A549 (cell line): ENCODE measurements at regions not wholly inside any gene's neighbourhood (a gene's known extent, or its start where the extent isn't known, plus 50 kb on each side); places are given as distances from the start of the nearest gene placed in this dataset.

ENCODE experiments used
- ATAC-seq, 2 experiments: fragments of 200-7000 bp in 1 of 2; fragments of >200 bp in 1 of 2; cut with Nextera tagmentation in 1 of 2; cut with Tn5 transposase in 1 of 2; 3 replicates each; pipeline versions ENCODE4 v1.8.0 to v1.9.1; 2018 to 2020; ENCODE audit warnings: mild to moderate bottlenecking in 1 of 2, moderate library complexity in 1 of 2
- CTCF ChIA-PET: fragments of 300-600 bp; sonication (Branson Sonifier 250); formaldehyde crosslinking; extraction: SDS; loops from one replicate; lab custom pipeline; 2021; ENCODE audit warnings: antibody characterized with exemption, inconsistent platforms; lab: Yijun Ruan, JAX
- POLR2A ChIA-PET: fragments of 350-600 bp; formaldehyde crosslinking; extraction: SDS; loops from one replicate; lab custom pipeline; 2021; ENCODE audit warnings: antibody characterized with exemption, inconsistent platforms; lab: Yijun Ruan, JAX
- DNase-seq, 2 experiments: peaks; one replicate each; pipeline versions ENCODE4 v3.0.0 to v3.0.0-alpha.2; 2011 to 2016; ENCODE audit warnings: low read depth in 1 of 2, low spot score in 1 of 2
- FAIRE-seq: peaks from 2 replicates; lab custom pipeline; 2011; peaks lifted over from hg19 to GRCh38; lab: Jason Lieb, UNC
- H3K27ac ChIP-seq, 2 experiments: fragments of >200 bp; sonication (Bioruptor Twin); formaldehyde crosslinking; 3 replicates each; pipeline ENCODE4 v1.5.1; 2016 to 2017
- H3K4me1 ChIP-seq: fragments of >200 bp; sonication (Bioruptor Twin); formaldehyde crosslinking; 3 replicates; pipeline ENCODE4 v1.6.1; 2016
- H3K4me2 ChIP-seq: fragments of >200 bp; sonication (Bioruptor Twin); formaldehyde crosslinking; 3 replicates; pipeline ENCODE4 v1.6.1; 2016
- H3K4me3 ChIP-seq: fragments of >200 bp; sonication (Bioruptor Twin); formaldehyde crosslinking; 3 replicates; pipeline ENCODE4 v1.5.1; 2016
- H3K9me3 ChIP-seq: fragments of >200 bp; sonication (Bioruptor Twin); formaldehyde crosslinking; 3 replicates; pipeline ENCODE4 v1.6.1; 2016
- CBX2 ChIP-seq: fragments of 200-600 bp; sonication (generic); IDR thresholded peaks from 2 replicates; pipeline ENCODE4 v1.6.1; 2016; ENCODE audit warnings: low read depth, mild to moderate bottlenecking, borderline replicate concordance
- CBX8 ChIP-seq: fragments of 200-600 bp; sonication (generic); IDR thresholded peaks from 2 replicates; pipeline ENCODE4 v1.6.1; 2016
- CHD2 ChIP-seq: fragments of 150-350 bp; IDR thresholded peaks from 2 replicates; pipeline ENCODE4 v1.6.1; 2014; ENCODE audit warnings: low read length; ENCODE audit not compliant: partially characterized antibody
- E2F6 ChIP-seq: IDR thresholded peaks from 2 replicates; pipeline ENCODE4 v1.6.1; 2012; ENCODE audit warnings: low read depth, borderline replicate concordance
- EHMT2 ChIP-seq: fragments of 200-600 bp; sonication (generic); IDR thresholded peaks from 2 replicates; pipeline ENCODE4 v1.6.1; 2016; ENCODE audit warnings: antibody characterized with exemption, low read depth, mild to moderate bottlenecking, moderate library complexity
- ESRRA ChIP-seq: fragments of 150-350 bp; IDR thresholded peaks from 2 replicates; pipeline ENCODE4 v1.6.1; 2014; ENCODE audit warnings: mild to moderate bottlenecking, low read length, borderline replicate concordance
- FOSL2 ChIP-seq, 2 experiments: fragments of 450-650 bp in 1 of 2; fragments of >200 bp in 1 of 2; sonication (Bioruptor Twin) in 1 of 2; formaldehyde crosslinking; IDR thresholded peaks; 2 replicates each; pipeline versions ENCODE4 v1.5.0 to v1.6.1; 2016 to 2020; ENCODE audit warnings: mild to moderate bottlenecking in 1 of 2, moderate library complexity in 1 of 2
- GATA3 ChIP-seq: IDR thresholded peaks from 2 replicates; pipeline ENCODE4 v1.6.1; 2012; ENCODE audit warnings: borderline replicate concordance
- HDAC2 ChIP-seq: fragments of 200-600 bp; sonication (generic); IDR thresholded peaks from 2 replicates; pipeline ENCODE4 v1.6.1; 2016
- HOXA7 ChIP-seq: fragments of 250-450 bp; sonication (Bioruptor Pico); IDR thresholded peaks from 2 replicates; pipeline ENCODE4 v1.5.0; 2020; ENCODE audit warnings: mild to moderate bottlenecking, moderate library complexity
- HOXB13 ChIP-seq: fragments of 250-450 bp; sonication (Bioruptor Pico); IDR thresholded peaks from 2 replicates; pipeline ENCODE4 v1.5.0; 2020; ENCODE audit warnings: low read depth, mild to moderate bottlenecking, moderate library complexity
- HOXB5 ChIP-seq: fragments of 250-450 bp; sonication (Bioruptor Pico); IDR thresholded peaks from 2 replicates; pipeline ENCODE4 v1.5.0; 2020; ENCODE audit warnings: mild to moderate bottlenecking, moderate library complexity
- JUN ChIP-seq, 2 experiments: fragments of >200 bp; sonication (Bioruptor Twin); formaldehyde crosslinking; IDR thresholded peaks; 2 replicates in 1 of 2; 3 replicates in 1 of 2; pipeline ENCODE4 v1.6.1; 2016 to 2017
- JUNB ChIP-seq: fragments of >200 bp; sonication (Bioruptor Twin); formaldehyde crosslinking; IDR thresholded peaks from 2 replicates; pipeline ENCODE4 v1.6.1; 2016
- KDM5A ChIP-seq: fragments of 200-600 bp; sonication (generic); IDR thresholded peaks from 2 replicates; pipeline ENCODE4 v1.6.1; 2016; ENCODE audit warnings: antibody characterized with exemption, mild to moderate bottlenecking
- MAZ ChIP-seq: fragments of 150-350 bp; IDR thresholded peaks from 2 replicates; pipeline ENCODE4 v1.6.1; 2014; ENCODE audit warnings: antibody characterized with exemption, low read depth, low read length, borderline replicate concordance
- POLR2A ChIP-seq: IDR thresholded peaks from 2 replicates; pipeline ENCODE4 v1.6.1; 2012; ENCODE audit warnings: mild to moderate bottlenecking, low read length
- RAD21 ChIP-seq, 2 experiments: fragments of >200 bp in 1 of 2; sonication (Bioruptor Twin) in 1 of 2; formaldehyde crosslinking in 1 of 2; IDR thresholded peaks in 1 of 2; conservative IDR thresholded peaks in 1 of 2; 2 replicates in 1 of 2; 3 replicates in 1 of 2; pipeline ENCODE4 v1.6.1; 2012 to 2018; ENCODE audit warnings: inconsistent platforms in 1 of 2
- RARB ChIP-seq: fragments of 250-450 bp; sonication (Bioruptor Pico); IDR thresholded peaks from 2 replicates; pipeline ENCODE4 v1.8.0; 2021; ENCODE audit warnings: mild to moderate bottlenecking, moderate library complexity
- RCOR1 ChIP-seq: fragments of 150-350 bp; IDR thresholded peaks from 2 replicates; pipeline ENCODE4 v1.6.1; 2014; ENCODE audit warnings: antibody characterized with exemption, low read length, low read depth
- REST ChIP-seq: fragments of 200-600 bp; sonication (generic); IDR thresholded peaks from 2 replicates; pipeline ENCODE4 v1.6.1; 2016; ENCODE audit warnings: antibody characterized with exemption, mild to moderate bottlenecking, moderate library complexity
- RFX5 ChIP-seq: fragments of 450-650 bp; IDR thresholded peaks from 2 replicates; pipeline ENCODE4 v1.7.1; 2014; ENCODE audit warnings: antibody characterized with exemption, mild to moderate bottlenecking, moderate library complexity
- RNF2 ChIP-seq: fragments of 200-600 bp; sonication (generic); IDR thresholded peaks from 2 replicates; pipeline ENCODE4 v1.6.1; 2016; ENCODE audit warnings: low read depth, mild to moderate bottlenecking, antibody characterized with exemption, moderate library complexity, borderline replicate concordance
- SMC3 ChIP-seq: fragments of >200 bp; sonication (Bioruptor Twin); formaldehyde crosslinking; IDR thresholded peaks from 3 replicates; pipeline ENCODE4 v1.6.1; 2018; ENCODE audit warnings: inconsistent platforms
- SREBF2 ChIP-seq: fragments of 450-650 bp; IDR thresholded peaks from 2 replicates; pipeline ENCODE4 v1.6.1; 2014; ENCODE audit warnings: mild to moderate bottlenecking, moderate library complexity
- TFCP2L1 ChIP-seq: fragments of 250-450 bp; sonication (Bioruptor Pico); IDR thresholded peaks from 2 replicates; pipeline ENCODE4 v1.5.0; 2021; ENCODE audit warnings: mild to moderate bottlenecking
- TP53 ChIP-seq: fragments of 250-450 bp; sonication (Bioruptor Pico); IDR thresholded peaks from 2 replicates; pipeline ENCODE4 v1.5.0; 2021; ENCODE audit warnings: mild to moderate bottlenecking, moderate library complexity
- ZNF302 ChIP-seq: fragments of 250-450 bp; sonication (Bioruptor Pico); IDR thresholded peaks from 2 replicates; pipeline ENCODE4 v1.9.0; 2021; ENCODE audit warnings: inconsistent platforms, mild to moderate bottlenecking, moderate library complexity
- WGBS: methylation state at CpG from one replicate; pipeline ENCODE4 v1.1.6; 2017; ENCODE audit errors: missing lambda C conversion rate; 5-methylcytosine and 5-hydroxymethylcytosine counted together
- TF ChIP-seq, protein P1 (sequence below): fragments of 450-650 bp; IDR thresholded peaks from 2 replicates; pipeline ENCODE4 v1.6.1; 2014; ENCODE audit warnings: antibody characterized with exemption
- TF ChIP-seq, protein P2 (sequence below): fragments of >200 bp; sonication (Bioruptor Twin); formaldehyde crosslinking; IDR thresholded peaks from 3 replicates; pipeline ENCODE4 v1.5.1; 2016
- TF ChIP-seq, protein P3 (sequence below): IDR thresholded peaks from 2 replicates; pipeline ENCODE4 v1.6.1; 2012
- TF ChIP-seq, protein P4 (sequence below): fragments of >200 bp; sonication (Bioruptor Twin); formaldehyde crosslinking; IDR thresholded peaks from 3 replicates; pipeline ENCODE4 v1.6.1; 2016
- TF ChIP-seq, protein P5 (sequence below): fragments of 250-450 bp; sonication (Bioruptor Pico); IDR thresholded peaks from 2 replicates; pipeline ENCODE4 v1.5.0; 2020; ENCODE audit warnings: low read depth, mild to moderate bottlenecking, moderate library complexity

DNA sequence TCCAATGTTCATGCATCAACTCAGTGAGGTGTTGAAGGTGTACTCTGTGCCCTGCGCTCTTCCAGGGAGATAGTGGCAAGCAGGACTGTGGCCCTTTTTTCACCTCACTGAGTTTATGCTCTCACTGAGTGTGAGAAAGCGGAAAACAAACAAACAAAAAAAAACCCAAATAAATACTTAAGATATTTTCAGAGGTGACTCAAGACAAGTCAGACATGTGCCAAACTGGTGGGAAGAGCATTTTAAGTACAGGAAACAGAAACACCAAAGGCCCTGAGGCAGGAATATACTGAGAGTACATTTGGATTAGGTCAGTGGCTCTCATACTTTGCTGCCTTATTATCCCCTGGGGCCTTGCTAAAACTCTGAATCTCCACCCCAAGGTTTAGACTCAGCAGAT lies 111.9 kb upstream of the IGFBP3 start:
- peak overlapping the region; percentile 54 to 55; a peak in 5 of 6 replicates for H3K27ac ChIP-seq
- WGBS: 40% methylated on average over 2 of the region's 2 CpGs
- FAIRE-seq (no peak), DNase-seq (peak in 1 of 2 experiments; percentile 77), ATAC-seq (peak; percentile 75 to 89; a peak in 5 of 6 replicates)
- H3K4me1 ChIP-seq: peaks cover 20% of the 10 kb centered on the region
- ChIA-PET POLR2A (no interaction called here), CTCF (no interaction called here)
- H3K9me3 ChIP-seq: no peaks in the 10 kb centered on the region
- no peak overlapping the region for H3K4me3 ChIP-seq
- peak overlapping the region; percentile 43 for H3K4me2 ChIP-seq
- TF ChIP-seq REST (no peak), TFCP2L1 (CRISPR knock-in tag) (no peak), HOXB5 (CRISPR knock-in tag) (no peak), MAZ (no peak), FOSL2 (IDR thresholded peaks at IDR 0.05) (no peak), FOSL2 (CRISPR knock-in tag; IDR thresholded peaks at IDR 0.05) (peak; percentile 60), RCOR1 (no peak), RARB (CRISPR knock-in tag) (no peak), RAD21 (conservative IDR thresholded peaks at IDR 0.05 in 1 of 2, IDR thresholded peaks at IDR 0.05 in 1 of 2) (no peak; a peak in 1 of 5 replicates), CHD2 (no peak), SREBF2 (no peak), RNF2 (no peak), ZNF302 (CRISPR knock-in tag) (no peak), GATA3 (peak; percentile 70; the same call in 1 of the 2 replicates), E2F6 (peak; percentile 33; the same call in 1 of the 2 replicates), HOXB13 (no peak), KDM5A (no peak), HOXA7 (CRISPR knock-in tag) (no peak), HDAC2 (no peak), ESRRA (no peak), CBX2 (no peak), JUN (IDR thresholded peaks at IDR 0.05) (no peak), RFX5 (no peak), POLR2A (no peak), CBX8 (no peak), SMC3 (no peak), TP53 (CRISPR knock-in tag) (no peak), JUNB (0 out of 2 replicates have a peak, but pooled peaks have one; percentile 27), EHMT2 (no peak)
- TF ChIP-seq, protein P1, sequence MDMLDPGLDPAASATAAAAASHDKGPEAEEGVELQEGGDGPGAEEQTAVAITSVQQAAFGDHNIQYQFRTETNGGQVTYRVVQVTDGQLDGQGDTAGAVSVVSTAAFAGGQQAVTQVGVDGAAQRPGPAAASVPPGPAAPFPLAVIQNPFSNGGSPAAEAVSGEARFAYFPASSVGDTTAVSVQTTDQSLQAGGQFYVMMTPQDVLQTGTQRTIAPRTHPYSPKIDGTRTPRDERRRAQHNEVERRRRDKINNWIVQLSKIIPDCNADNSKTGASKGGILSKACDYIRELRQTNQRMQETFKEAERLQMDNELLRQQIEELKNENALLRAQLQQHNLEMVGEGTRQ: no peak
- TF ChIP-seq, protein P2, sequence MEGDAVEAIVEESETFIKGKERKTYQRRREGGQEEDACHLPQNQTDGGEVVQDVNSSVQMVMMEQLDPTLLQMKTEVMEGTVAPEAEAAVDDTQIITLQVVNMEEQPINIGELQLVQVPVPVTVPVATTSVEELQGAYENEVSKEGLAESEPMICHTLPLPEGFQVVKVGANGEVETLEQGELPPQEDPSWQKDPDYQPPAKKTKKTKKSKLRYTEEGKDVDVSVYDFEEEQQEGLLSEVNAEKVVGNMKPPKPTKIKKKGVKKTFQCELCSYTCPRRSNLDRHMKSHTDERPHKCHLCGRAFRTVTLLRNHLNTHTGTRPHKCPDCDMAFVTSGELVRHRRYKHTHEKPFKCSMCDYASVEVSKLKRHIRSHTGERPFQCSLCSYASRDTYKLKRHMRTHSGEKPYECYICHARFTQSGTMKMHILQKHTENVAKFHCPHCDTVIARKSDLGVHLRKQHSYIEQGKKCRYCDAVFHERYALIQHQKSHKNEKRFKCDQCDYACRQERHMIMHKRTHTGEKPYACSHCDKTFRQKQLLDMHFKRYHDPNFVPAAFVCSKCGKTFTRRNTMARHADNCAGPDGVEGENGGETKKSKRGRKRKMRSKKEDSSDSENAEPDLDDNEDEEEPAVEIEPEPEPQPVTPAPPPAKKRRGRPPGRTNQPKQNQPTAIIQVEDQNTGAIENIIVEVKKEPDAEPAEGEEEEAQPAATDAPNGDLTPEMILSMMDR: no peak
- TF ChIP-seq, protein P3, sequence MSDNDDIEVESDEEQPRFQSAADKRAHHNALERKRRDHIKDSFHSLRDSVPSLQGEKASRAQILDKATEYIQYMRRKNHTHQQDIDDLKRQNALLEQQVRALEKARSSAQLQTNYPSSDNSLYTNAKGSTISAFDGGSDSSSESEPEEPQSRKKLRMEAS: peak; percentile 58; the same call in 1 of the 2 replicates
- TF ChIP-seq, protein P4, sequence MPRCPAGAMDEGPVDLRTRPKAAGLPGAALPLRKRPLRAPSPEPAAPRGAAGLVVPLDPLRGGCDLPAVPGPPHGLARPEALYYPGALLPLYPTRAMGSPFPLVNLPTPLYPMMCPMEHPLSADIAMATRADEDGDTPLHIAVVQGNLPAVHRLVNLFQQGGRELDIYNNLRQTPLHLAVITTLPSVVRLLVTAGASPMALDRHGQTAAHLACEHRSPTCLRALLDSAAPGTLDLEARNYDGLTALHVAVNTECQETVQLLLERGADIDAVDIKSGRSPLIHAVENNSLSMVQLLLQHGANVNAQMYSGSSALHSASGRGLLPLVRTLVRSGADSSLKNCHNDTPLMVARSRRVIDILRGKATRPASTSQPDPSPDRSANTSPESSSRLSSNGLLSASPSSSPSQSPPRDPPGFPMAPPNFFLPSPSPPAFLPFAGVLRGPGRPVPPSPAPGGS: no peak
- TF ChIP-seq, protein P5, sequence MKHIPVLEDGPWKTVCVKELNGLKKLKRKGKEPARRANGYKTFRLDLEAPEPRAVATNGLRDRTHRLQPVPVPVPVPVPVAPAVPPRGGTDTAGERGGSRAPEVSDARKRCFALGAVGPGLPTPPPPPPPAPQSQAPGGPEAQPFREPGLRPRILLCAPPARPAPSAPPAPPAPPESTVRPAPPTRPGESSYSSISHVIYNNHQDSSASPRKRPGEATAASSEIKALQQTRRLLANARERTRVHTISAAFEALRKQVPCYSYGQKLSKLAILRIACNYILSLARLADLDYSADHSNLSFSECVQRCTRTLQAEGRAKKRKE (CRISPR knock-in tag): no peak
